ENCODE measurements at regions not wholly inside any gene's neighbourhood (a gene's known extent, or its start where the extent isn't known, plus 50 kb on each side); places are given as distances from the start of the nearest gene placed in this dataset.

- no peak for ATAC-seq
- TF ChIP-seq SNAI2 (CRISPR knock-in tag; IDR thresholded peaks at IDR 0.05) (no peak), TCF4 (CRISPR knock-in tag; IDR thresholded peaks at IDR 0.05; ENCODE audit: borderline replicate concordance) (no peak), OSR1 (CRISPR knock-in tag; IDR thresholded peaks at IDR 0.05) (no peak), ZFP30 (CRISPR knock-in tag; IDR thresholded peaks at IDR 0.05) (no peak), ZNF70 (CRISPR knock-in tag; IDR thresholded peaks at IDR 0.05) (no peak), ESRRG (CRISPR knock-in tag; IDR thresholded peaks at IDR 0.05) (no peak), ARNTL (CRISPR knock-in tag; IDR thresholded peaks at IDR 0.05; ENCODE audit: borderline replicate concordance, low read depth) (no peak)
Measured at GRCh38 chr2:239738159-239738558, 287.0 kb downstream of the NDUFA10 start.

GRCh38 chr2:239737144-239737463 is 288.0 kb downstream of the NDUFA10 start:
- TF ChIP-seq GLIS3 (CRISPR knock-in tag; IDR thresholded peaks at IDR 0.05): no peak
- TF ChIP-seq TSHZ2 (CRISPR knock-in tag; IDR thresholded peaks at IDR 0.05): no peak
- TF ChIP-seq CSDC2 (CRISPR knock-in tag; IDR thresholded peaks at IDR 0.05): no peak
- TF ChIP-seq ZFP3 (CRISPR knock-in tag; IDR thresholded peaks at IDR 0.05): no peak
- TF ChIP-seq POU6F1 (CRISPR knock-in tag; IDR thresholded peaks at IDR 0.05; ENCODE audit: borderline replicate concordance, low read depth): no peak
- no peak for TF ChIP-seq CSRNP3 (CRISPR knock-in tag; IDR thresholded peaks at IDR 0.05)
- no peak for ATAC-seq

- TF ChIP-seq ZFP30 (CRISPR knock-in tag; IDR thresholded peaks at IDR 0.05): no peak
- no peak for TF ChIP-seq ZFP3 (CRISPR knock-in tag; IDR thresholded peaks at IDR 0.05)
- TF ChIP-seq ZNF565 (CRISPR knock-in tag; conservative IDR thresholded peaks at IDR 0.05; ENCODE audit: low read depth): no peak
- no peak for TF ChIP-seq ZC3H10 (CRISPR knock-in tag; IDR thresholded peaks at IDR 0.05)
- no peak for ATAC-seq
Measured at GRCh38 chr2:239736358-239737143, 288.6 kb downstream of the NDUFA10 start.

GRCh38 chr2:239735829-239736357 is 289.2 kb downstream of the NDUFA10 start:
- TF ChIP-seq TCF4 (CRISPR knock-in tag; IDR thresholded peaks at IDR 0.05; ENCODE audit: borderline replicate concordance) (no peak), ZFP30 (CRISPR knock-in tag; IDR thresholded peaks at IDR 0.05) (no peak), POU6F1 (CRISPR knock-in tag; IDR thresholded peaks at IDR 0.05; ENCODE audit: borderline replicate concordance, low read depth) (no peak)
- ATAC-seq: no peak

GRCh38 chr2:239735131-239735828 is 289.9 kb downstream of the NDUFA10 start:
- no peak for TF ChIP-seq ZNF70 (CRISPR knock-in tag; IDR thresholded peaks at IDR 0.05)
- TF ChIP-seq ISL1 (CRISPR knock-in tag; IDR thresholded peaks at IDR 0.05): no peak
- no peak for TF ChIP-seq CSDC2 (CRISPR knock-in tag; IDR thresholded peaks at IDR 0.05)
- no peak for TF ChIP-seq ZFP3 (CRISPR knock-in tag; IDR thresholded peaks at IDR 0.05)
- TF ChIP-seq GLIS3 (CRISPR knock-in tag; IDR thresholded peaks at IDR 0.05): no peak
- no peak for TF ChIP-seq ZC3H10 (CRISPR knock-in tag; IDR thresholded peaks at IDR 0.05)
- TF ChIP-seq RARB (CRISPR knock-in tag; IDR thresholded peaks at IDR 0.05): no peak
- no peak for TF ChIP-seq ZNF565 (CRISPR knock-in tag; conservative IDR thresholded peaks at IDR 0.05; ENCODE audit: low read depth)
- no peak for TF ChIP-seq ARNTL (CRISPR knock-in tag; IDR thresholded peaks at IDR 0.05; ENCODE audit: borderline replicate concordance, low read depth)
- TF ChIP-seq POU6F1 (CRISPR knock-in tag; IDR thresholded peaks at IDR 0.05; ENCODE audit: borderline replicate concordance, low read depth): no peak
- no peak for TF ChIP-seq TCF4 (CRISPR knock-in tag; IDR thresholded peaks at IDR 0.05; ENCODE audit: borderline replicate concordance)
- TF ChIP-seq TSHZ2 (CRISPR knock-in tag; IDR thresholded peaks at IDR 0.05): no peak
- ATAC-seq: no peak
